HepG2 (cell line): ENCODE measurements at regions not wholly inside any gene's neighbourhood (a gene's known extent, or its start where the extent isn't known, plus 50 kb on each side); places are given as distances from the start of the nearest gene placed in this dataset.
"Not testable (repeated sequence)": the region's sequence is repeated elsewhere in the genome, so short reads cannot be mapped to it uniquely, and the experiment has no call there.

Experiments
- ATAC-seq: fragments of 200-7000 bp; cut with Tn5 transposase; 3 replicates; pipeline ENCODE4 v1.9.1; 2020; ENCODE audit warnings: mild to moderate bottlenecking, moderate library complexity
- BruUV-seq: library from RNA; stranded (reverse); fragments of 400-500 nt; replicated peaks from 2 replicates; lab custom pipeline; 2021; lab: Mats Ljungman, UMichigan
- CTCF ChIA-PET: fragments of 300-600 bp; formaldehyde crosslinking; extraction: SDS; loops from one replicate; lab custom pipeline; 2021; ENCODE audit warnings: low total read pairs, inconsistent platforms, low intra/inter-chr PET ratio; lab: Yijun Ruan, JAX
- POLR2A ChIA-PET: fragments of 350-600 bp; sonication (Branson Sonifier 250); formaldehyde crosslinking; loops from one replicate; lab custom pipeline; 2020; ENCODE audit warnings: antibody characterized with exemption, inconsistent platforms; lab: Yijun Ruan, JAX
- DNase-seq: peaks from one replicate; pipeline ENCODE4 v3.0.0-alpha.2; 2015; ENCODE audit warnings: low spot score
- FAIRE-seq: peaks from 3 replicates; lab custom pipeline; 2011; peaks lifted over from hg19 to GRCh38; lab: Jason Lieb, UNC
- H2AFZ ChIP-seq: one replicate; pipeline ENCODE4 v1.6.1; 2011; ENCODE audit warnings: low read length, inconsistent platforms
- H3K27ac ChIP-seq: fragments of 300-600 bp; 3 replicates; pipeline ENCODE4 v1.8.0; 2011; ENCODE audit warnings: mixed run types, mild to moderate bottlenecking, mixed read lengths, low read length, inconsistent platforms; ENCODE audit not compliant: insufficient read depth; ENCODE audit errors: extremely low read length
- H3K27me3 ChIP-seq, 2 experiments: fragments of 200-600 bp in 1 of 2; 2 replicates in 1 of 2; 3 replicates in 1 of 2; pipeline versions ENCODE4 v1.6.0 to v1.8.0; 2011; ENCODE audit warnings: low read length in 2 of 2, mild to moderate bottlenecking in 2 of 2, moderate library complexity in 2 of 2, inconsistent platforms in 1 of 2; ENCODE audit not compliant: insufficient read depth in 2 of 2, control insufficient read depth in 1 of 2
- H3K36me3 ChIP-seq, 2 experiments: fragments of 200-600 bp in 1 of 2; replicated peaks in 1 of 2; 2 replicates in 1 of 2; 3 replicates in 1 of 2; pipeline versions ENCODE4 v1.5.1 to v1.8.0; 2011; ENCODE audit warnings: low read length in 2 of 2, inconsistent platforms in 1 of 2; ENCODE audit not compliant: insufficient read depth in 2 of 2, control insufficient read depth in 1 of 2
- H3K4me1 ChIP-seq: 2 replicates; pipeline ENCODE4 v1.5.1; 2012; ENCODE audit warnings: low read length, inconsistent platforms; ENCODE audit not compliant: insufficient read depth
- H3K4me2 ChIP-seq: 2 replicates; pipeline ENCODE4 v1.6.0; 2011; ENCODE audit warnings: low read depth, low read length, inconsistent platforms
- H3K4me3 ChIP-seq, 3 experiments: fragments of 200-600 bp in 1 of 3; sonication (generic), shearing (Covaris generic) in 1 of 3; replicated peaks in 1 of 3; 2 replicates each; pipeline ENCODE4 v1.5.1; 2011 to 2016; ENCODE audit warnings: low read length in 3 of 3, inconsistent platforms in 2 of 3, low read depth in 2 of 3, mild to moderate bottlenecking in 2 of 3, control low read depth in 1 of 3, mixed read lengths in 1 of 3; ENCODE audit not compliant: insufficient read depth in 1 of 3
- H3K79me2 ChIP-seq: one replicate; pipeline ENCODE4 v1.6.1; 2011; ENCODE audit warnings: low read length, inconsistent platforms; ENCODE audit not compliant: insufficient read depth
- H3K9ac ChIP-seq: 2 replicates; pipeline ENCODE4 v1.6.0; 2011; ENCODE audit warnings: mild to moderate bottlenecking, low read depth, low read length, inconsistent platforms; ENCODE audit not compliant: insufficient read depth
- H3K9me3 ChIP-seq: 2 replicates; pipeline ENCODE4 v1.5.1; 2012; ENCODE audit warnings: mild to moderate bottlenecking, low read length
- H4K20me1 ChIP-seq: 2 replicates; pipeline ENCODE4 v1.6.0; 2011; ENCODE audit warnings: inconsistent platforms, mild to moderate bottlenecking, low read length, moderate library complexity; ENCODE audit not compliant: insufficient read depth
- SRY ChIP-seq: sonication (generic); formaldehyde crosslinking; IDR thresholded peaks from 2 replicates; pipeline ENCODE4 v1.8.0; 2022; ENCODE audit warnings: mild to moderate bottlenecking, missing genetic modification reagents
- WGBS: methylation state at CpG from one replicate; pipeline ENCODE4 v1.1.6; 2017; ENCODE audit warnings: low lambda C conversion rate; 5-methylcytosine and 5-hydroxymethylcytosine counted together
- in situ Hi-C: cut with HindIII; loops from 2 replicates; pipeline ENCODE4 v1.10.0; 2017; ENCODE audit warnings: low pct_unique_long_range_greater_than_20kb; ENCODE audit not compliant: extremely low pct_ligation_motif_present
- intact Hi-C: fragments of 100-400 bp; cut with micrococcal nuclease; formaldehyde crosslinking; loops from one replicate; pipeline ENCODE4 v1.10.0; 2022; ENCODE audit not compliant: unreplicated experiment
- TF ChIP-seq, protein P1 (sequence below): sonication (generic); formaldehyde crosslinking; IDR thresholded peaks from 2 replicates; pipeline ENCODE4 v1.5.0; 2020; ENCODE audit warnings: mild to moderate bottlenecking, missing genetic modification reagents, borderline replicate concordance

DNA sequence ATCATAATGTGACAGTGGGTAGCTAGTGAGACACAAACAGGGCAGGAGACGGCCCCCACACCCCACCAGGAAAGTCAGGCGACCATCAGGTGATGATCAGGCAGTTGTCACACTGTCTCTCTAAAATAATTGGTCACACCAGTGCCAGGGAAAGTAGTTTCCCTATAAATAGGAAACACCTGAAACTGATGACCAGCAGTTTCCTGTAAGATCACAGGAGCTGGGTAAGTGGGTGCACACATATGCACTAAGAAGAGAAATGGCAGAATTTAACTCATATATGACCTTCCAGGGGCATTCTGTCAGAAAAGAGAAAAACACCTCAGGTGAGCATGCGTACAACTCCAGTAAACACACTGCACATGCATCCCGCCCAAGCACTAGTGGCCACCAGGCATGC lies 620.5 kb upstream of the GHITM start (continued):
- TF ChIP-seq, protein P1, sequence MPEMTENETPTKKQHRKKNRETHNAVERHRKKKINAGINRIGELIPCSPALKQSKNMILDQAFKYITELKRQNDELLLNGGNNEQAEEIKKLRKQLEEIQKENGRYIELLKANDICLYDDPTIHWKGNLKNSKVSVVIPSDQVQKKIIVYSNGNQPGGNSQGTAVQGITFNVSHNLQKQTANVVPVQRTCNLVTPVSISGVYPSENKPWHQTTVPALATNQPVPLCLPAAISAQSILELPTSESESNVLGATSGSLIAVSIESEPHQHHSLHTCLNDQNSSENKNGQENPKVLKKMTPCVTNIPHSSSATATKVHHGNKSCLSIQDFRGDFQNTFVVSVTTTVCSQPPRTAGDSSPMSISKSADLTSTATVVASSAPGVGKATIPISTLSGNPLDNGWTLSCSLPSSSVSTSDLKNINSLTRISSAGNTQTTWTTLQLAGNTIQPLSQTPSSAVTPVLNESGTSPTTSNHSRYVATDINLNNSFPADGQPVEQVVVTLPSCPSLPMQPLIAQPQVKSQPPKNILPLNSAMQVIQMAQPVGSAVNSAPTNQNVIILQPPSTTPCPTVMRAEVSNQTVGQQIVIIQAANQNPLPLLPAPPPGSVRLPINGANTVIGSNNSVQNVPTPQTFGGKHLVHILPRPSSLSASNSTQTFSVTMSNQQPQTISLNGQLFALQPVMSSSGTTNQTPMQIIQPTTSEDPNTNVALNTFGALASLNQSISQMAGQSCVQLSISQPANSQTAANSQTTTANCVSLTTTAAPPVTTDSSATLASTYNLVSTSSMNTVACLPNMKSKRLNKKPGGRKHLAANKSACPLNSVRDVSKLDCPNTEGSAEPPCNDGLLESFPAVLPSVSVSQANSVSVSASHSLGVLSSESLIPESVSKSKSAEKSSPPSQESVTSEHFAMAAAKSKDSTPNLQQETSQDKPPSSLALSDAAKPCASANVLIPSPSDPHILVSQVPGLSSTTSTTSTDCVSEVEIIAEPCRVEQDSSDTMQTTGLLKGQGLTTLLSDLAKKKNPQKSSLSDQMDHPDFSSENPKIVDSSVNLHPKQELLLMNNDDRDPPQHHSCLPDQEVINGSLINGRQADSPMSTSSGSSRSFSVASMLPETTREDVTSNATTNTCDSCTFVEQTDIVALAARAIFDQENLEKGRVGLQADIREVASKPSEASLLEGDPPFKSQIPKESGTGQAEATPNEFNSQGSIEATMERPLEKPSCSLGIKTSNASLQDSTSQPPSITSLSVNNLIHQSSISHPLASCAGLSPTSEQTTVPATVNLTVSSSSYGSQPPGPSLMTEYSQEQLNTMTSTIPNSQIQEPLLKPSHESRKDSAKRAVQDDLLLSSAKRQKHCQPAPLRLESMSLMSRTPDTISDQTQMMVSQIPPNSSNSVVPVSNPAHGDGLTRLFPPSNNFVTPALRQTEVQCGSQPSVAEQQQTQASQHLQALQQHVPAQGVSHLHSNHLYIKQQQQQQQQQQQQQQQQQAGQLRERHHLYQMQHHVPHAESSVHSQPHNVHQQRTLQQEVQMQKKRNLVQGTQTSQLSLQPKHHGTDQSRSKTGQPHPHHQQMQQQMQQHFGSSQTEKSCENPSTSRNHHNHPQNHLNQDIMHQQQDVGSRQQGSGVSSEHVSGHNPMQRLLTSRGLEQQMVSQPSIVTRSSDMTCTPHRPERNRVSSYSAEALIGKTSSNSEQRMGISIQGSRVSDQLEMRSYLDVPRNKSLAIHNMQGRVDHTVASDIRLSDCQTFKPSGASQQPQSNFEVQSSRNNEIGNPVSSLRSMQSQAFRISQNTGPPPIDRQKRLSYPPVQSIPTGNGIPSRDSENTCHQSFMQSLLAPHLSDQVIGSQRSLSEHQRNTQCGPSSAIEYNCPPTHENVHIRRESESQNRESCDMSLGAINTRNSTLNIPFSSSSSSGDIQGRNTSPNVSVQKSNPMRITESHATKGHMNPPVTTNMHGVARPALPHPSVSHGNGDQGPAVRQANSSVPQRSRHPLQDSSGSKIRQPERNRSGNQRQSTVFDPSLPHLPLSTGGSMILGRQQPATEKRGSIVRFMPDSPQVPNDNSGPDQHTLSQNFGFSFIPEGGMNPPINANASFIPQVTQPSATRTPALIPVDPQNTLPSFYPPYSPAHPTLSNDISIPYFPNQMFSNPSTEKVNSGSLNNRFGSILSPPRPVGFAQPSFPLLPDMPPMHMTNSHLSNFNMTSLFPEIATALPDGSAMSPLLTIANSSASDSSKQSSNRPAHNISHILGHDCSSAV (CRISPR knock-in tag) = no peak
- TF ChIP-seq SRY (CRISPR knock-in tag) = no peak

DNA sequence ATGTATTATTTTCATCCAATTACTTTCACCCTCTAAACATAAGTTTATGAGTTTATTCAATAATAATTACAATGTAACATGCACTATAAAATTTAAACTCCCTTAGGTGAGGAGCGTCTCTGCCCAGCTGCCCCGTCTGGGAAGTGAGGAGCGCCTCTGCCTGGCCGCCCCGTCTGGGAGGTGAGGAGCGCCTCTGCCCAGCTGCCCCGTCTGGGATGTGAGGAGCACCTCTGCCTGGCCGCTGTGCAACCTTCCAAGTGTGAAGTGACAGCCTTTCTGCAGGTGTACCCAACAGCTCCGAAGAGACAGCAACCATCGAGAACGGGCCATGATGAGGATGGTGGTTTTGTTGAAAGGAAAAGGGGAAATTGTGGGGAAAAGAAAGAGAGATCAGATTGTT lies 618.9 kb upstream of the GHITM start:
- H4K20me1 ChIP-seq, H3K79me2 ChIP-seq, H3K4me1 ChIP-seq, in situ Hi-C loops, H3K9ac ChIP-seq, H3K36me3 ChIP-seq, BruUV-seq, ATAC-seq, FAIRE-seq, H3K4me2 ChIP-seq, H3K27me3 ChIP-seq, H3K27ac ChIP-seq, H2AFZ ChIP-seq, H3K4me3 ChIP-seq, CTCF ChIA-PET, POLR2A ChIA-PET, intact Hi-C loops, DNase-seq: not testable (repeated sequence)
- peaks cover 83% of the 10 kb centered on the region for H3K9me3 ChIP-seq
- WGBS = 35% methylated on average over 10 of the region's 11 CpGs
